HCT116 (cell line): ENCODE measurements at regions not wholly inside any gene's neighbourhood (a gene's known extent, or its start where the extent isn't known, plus 50 kb on each side); places are given as distances from the start of the nearest gene placed in this dataset.

Experiments used
- ATAC-seq: fragments of 200-7000 bp; cut with Tn5 transposase; 2 replicates; pipeline ENCODE4 v1.9.1; 2020; ENCODE audit warnings: mild to moderate bottlenecking, moderate library complexity
- BruUV-seq: library from RNA; stranded (reverse); fragments of 400-500 nt; replicated peaks from 2 replicates; lab custom pipeline; 2021; lab: Mats Ljungman, UMichigan
- CTCF ChIA-PET: fragments of 300-600 bp; sonication (Branson Sonifier 250); formaldehyde crosslinking; loops from one replicate; lab custom pipeline; 2021; ENCODE audit warnings: antibody characterized with exemption; lab: Charles Lee
- POLR2A ChIA-PET: fragments of 300-600, 350-600 bp; sonication (Branson Sonifier 250); formaldehyde crosslinking; loops from one replicate; lab custom pipeline; 2021; ENCODE audit warnings: antibody characterized with exemption; lab: Charles Lee
- RAD21 ChIA-PET, 2 experiments: fragments of 300-600 bp; sonication (Branson Sonifier 250); formaldehyde crosslinking; loops; one replicate each; lab custom pipeline; 2023; ENCODE audit warnings: low total read pairs in 2 of 2; ENCODE audit not compliant: uncharacterized antibody in 2 of 2, unreplicated experiment in 2 of 2, low non-redundant PET in 1 of 2; lab: Charles Lee
- DNase-seq: peaks from one replicate; pipeline ENCODE4 v3.0.0-alpha.2; 2010; ENCODE audit warnings: low read depth, low spot score
- H2AFZ ChIP-seq: fragments of 200-600 bp; shearing (Covaris generic), sonication (generic); 2 replicates; pipeline ENCODE4 v1.6.1; 2017; ENCODE audit warnings: low read depth, mixed run types, mixed read lengths, antibody characterized with exemption, low read length; ENCODE audit not compliant: poor library complexity, severe bottlenecking
- H3K27ac ChIP-seq: 2 replicates; pipeline ENCODE4 v1.5.1; 2012; ENCODE audit warnings: low read depth, low read length
- H3K27me3 ChIP-seq: fragments of 200-600 bp; sonication (generic); 2 replicates; pipeline ENCODE4 v1.6.1; 2016; ENCODE audit warnings: mixed run types, low read length, mixed read lengths; ENCODE audit not compliant: insufficient read depth
- H3K36me3 ChIP-seq, 2 experiments: fragments of 200-500 bp in 1 of 2; fragments of 200-600 bp in 1 of 2; sonication (Bioruptor generic) in 1 of 2; sonication (generic) in 1 of 2; 2 replicates each; pipeline versions ENCODE4 v1.5.1 to v1.6.1; 2014 to 2016; ENCODE audit warnings: low read length in 2 of 2, inconsistent platforms in 1 of 2, mixed read lengths in 1 of 2, mixed run types in 1 of 2; ENCODE audit not compliant: insufficient read depth in 2 of 2, control insufficient read depth in 1 of 2
- H3K4me1 ChIP-seq, 2 experiments: fragments of 200-600 bp in 1 of 2; sonication (generic) in 1 of 2; 2 replicates each; pipeline versions ENCODE4 v1.5.1 to v1.6.1; 2012 to 2017; ENCODE audit warnings: low read length in 2 of 2, inconsistent platforms in 1 of 2, mild to moderate bottlenecking in 1 of 2, mixed read lengths in 1 of 2, mixed run types in 1 of 2, moderate library complexity in 1 of 2; ENCODE audit not compliant: insufficient read depth in 2 of 2, control insufficient read depth in 1 of 2
- H3K4me2 ChIP-seq: fragments of 200-600 bp; sonication (generic); 2 replicates; pipeline ENCODE4 v1.6.1; 2017; ENCODE audit warnings: mixed run types, low read length, mixed read lengths
- H3K4me3 ChIP-seq, 2 experiments: fragments of 200-600 bp in 1 of 2; sonication (generic) in 1 of 2; replicated peaks in 1 of 2; 2 replicates each; pipeline ENCODE4 v1.5.1; 2011 to 2016; ENCODE audit warnings: low read length in 2 of 2, control low read depth in 1 of 2, low read depth in 1 of 2, mild to moderate bottlenecking in 1 of 2, mixed read lengths in 1 of 2, mixed run types in 1 of 2
- H3K79me2 ChIP-seq: fragments of 200-600 bp; sonication (generic); 2 replicates; pipeline ENCODE4 v1.6.1; 2017; ENCODE audit warnings: mild to moderate bottlenecking, mixed run types, low read length, moderate library complexity, mixed read lengths; ENCODE audit not compliant: insufficient read depth
- H3K9ac ChIP-seq: fragments of 200-600 bp; sonication (generic); 2 replicates; pipeline ENCODE4 v1.6.1; 2016; ENCODE audit warnings: low read length, mixed read lengths
- H3K9me2 ChIP-seq: fragments of 200-600 bp; sonication (generic), shearing (Covaris generic); 2 replicates; pipeline ENCODE4 v1.6.1; 2017; ENCODE audit warnings: mixed run types, mild to moderate bottlenecking, moderate library complexity; ENCODE audit not compliant: insufficient read depth
- H3K9me3 ChIP-seq, 2 experiments: fragments of 200-500 bp in 1 of 2; fragments of 200-600 bp in 1 of 2; sonication (Bioruptor generic) in 1 of 2; sonication (generic) in 1 of 2; 2 replicates each; pipeline ENCODE4 v1.6.1; 2014 to 2017; ENCODE audit warnings: low read length in 2 of 2, mixed read lengths in 2 of 2, inconsistent platforms in 1 of 2, low read depth in 1 of 2, mild to moderate bottlenecking in 1 of 2, mixed run types in 1 of 2, moderate library complexity in 1 of 2; ENCODE audit not compliant: control insufficient read depth in 1 of 2, insufficient read depth in 1 of 2
- H4K20me1 ChIP-seq: fragments of 200-600 bp; sonication (generic), shearing (Covaris generic); 2 replicates; pipeline ENCODE4 v1.6.1; 2017; ENCODE audit warnings: mixed run types, mild to moderate bottlenecking, moderate library complexity; ENCODE audit not compliant: insufficient read depth
- CBX3 ChIP-seq: IDR thresholded peaks from 2 replicates; pipeline ENCODE4 v1.6.1; 2012; ENCODE audit warnings: low read depth
- CEBPB ChIP-seq: IDR thresholded peaks from 2 replicates; pipeline ENCODE4 v1.6.1; 2012; ENCODE audit warnings: low read depth
- CTCF ChIP-seq, 3 experiments: fragments of 200-600 bp in 1 of 3; sonication (generic) in 1 of 3; IDR thresholded peaks in 2 of 3; conservative IDR thresholded peaks in 1 of 3; 2 replicates each; pipeline ENCODE4 v1.5.1; 2012 to 2017; ENCODE audit warnings: low read depth in 2 of 3, low read length in 2 of 3, antibody characterized with exemption in 1 of 3, borderline replicate concordance in 1 of 3, control low read depth in 1 of 3, mild to moderate bottlenecking in 1 of 3, mixed read lengths in 1 of 3, mixed run types in 1 of 3, moderate library complexity in 1 of 3; ENCODE audit not compliant: insufficient read depth in 1 of 3
- EGR1 ChIP-seq: IDR thresholded peaks from 2 replicates; pipeline ENCODE4 v1.6.1; 2012; ENCODE audit warnings: low read depth
- ELF1 ChIP-seq: IDR thresholded peaks from 2 replicates; pipeline ENCODE4 v1.6.1; 2012; ENCODE audit warnings: low read depth, borderline replicate concordance
- EZH2 ChIP-seq: fragments of 200-600 bp; sonication (generic); IDR thresholded peaks from 2 replicates; pipeline ENCODE4 v1.6.1; 2017; ENCODE audit warnings: antibody characterized with exemption, mixed run types
- EZH2phosphoT487 ChIP-seq: fragments of 200-600 bp; IDR thresholded peaks from 2 replicates; pipeline ENCODE4 v1.6.1; 2018; ENCODE audit warnings: antibody characterized with exemption, borderline replicate concordance
- FOSL1 ChIP-seq: IDR thresholded peaks from 2 replicates; pipeline ENCODE4 v1.6.1; 2012; ENCODE audit warnings: low read depth
- POLR2A ChIP-seq: IDR thresholded peaks from 2 replicates; pipeline ENCODE4 v1.7.0; 2011; ENCODE audit warnings: borderline replicate concordance; ENCODE audit not compliant: insufficient read depth, insufficient read length; ENCODE audit errors: extremely low read depth
- POLR2AphosphoS5 ChIP-seq: IDR thresholded peaks from 2 replicates; pipeline ENCODE4 v1.6.1; 2011; ENCODE audit warnings: mild to moderate bottlenecking, low read depth, low read length, moderate library complexity
- RAD21 ChIP-seq: IDR thresholded peaks from 2 replicates; pipeline ENCODE4 v1.6.1; 2012; ENCODE audit warnings: low read depth, mild to moderate bottlenecking
- SIN3A ChIP-seq: IDR thresholded peaks from 2 replicates; pipeline ENCODE4 v1.6.1; 2012; ENCODE audit warnings: low read depth
- SP1 ChIP-seq: IDR thresholded peaks from 2 replicates; pipeline ENCODE4 v1.6.1; 2012; ENCODE audit warnings: low read depth
- SRF ChIP-seq: IDR thresholded peaks from 2 replicates; pipeline ENCODE4 v1.6.1; 2012; ENCODE audit warnings: low read depth
- TCF7L2 ChIP-seq: IDR thresholded peaks from 2 replicates; pipeline ENCODE4 v1.7.0; 2011; ENCODE audit warnings: borderline replicate concordance, inconsistent platforms; ENCODE audit not compliant: insufficient read depth, insufficient read length; ENCODE audit errors: extremely low read depth
- YY1 ChIP-seq: IDR thresholded peaks from 2 replicates; pipeline ENCODE4 v1.6.1; 2011; ENCODE audit warnings: low read length, low read depth, moderate library complexity, mild to moderate bottlenecking; ENCODE audit not compliant: insufficient replicate concordance; ENCODE audit errors: extremely low read depth
- ZFX ChIP-seq: fragments of 450-650 bp; IDR thresholded peaks from 2 replicates; pipeline ENCODE4 v1.6.1; 2017
- ZNF274 ChIP-seq: fragments of 200-500 bp; sonication (Bioruptor generic); IDR thresholded peaks from 2 replicates; pipeline ENCODE4 v1.6.1; 2014; ENCODE audit warnings: mild to moderate bottlenecking, low read depth, low read length, inconsistent platforms
- intact Hi-C: fragments of 100-400 bp; cut with micrococcal nuclease; formaldehyde crosslinking; loops from 2 replicates; pipeline ENCODE4 v1.10.0; 2022
- TF ChIP-seq, protein P1 (sequence below): IDR thresholded peaks from 2 replicates; pipeline ENCODE4 v1.6.1; 2012

GRCh38 chr11:127462065-127462344 lies 461.4 kb upstream of the KIRREL3 start:
- Histone ChIP-seq H3K4me2 (no peak overlapping the region), H3K9me3 (peaks cover 0 to 16% of the 10 kb centered on the region in 2 experiments; a peak in 2 of 4 replicates), H3K36me3 (no peaks in the 10 kb centered on the region), H3K4me3 (no peak overlapping the region), H3K79me2 (no peaks in the 10 kb centered on the region), H3K27ac (no peak overlapping the region)
- CTCF ChIA-PET: no interaction called here
- no peak for DNase-seq
- intact Hi-C loops: no loop called here
- TF ChIP-seq ELF1 (no peak), CTCF (IDR thresholded peaks at IDR 0.05 in 2 of 3, conservative IDR thresholded peaks at IDR 0.05 in 1 of 3; ENCODE audit: borderline replicate concordance in 1 of 3, insufficient read depth in 1 of 3, low read depth in 2 of 3, low read length in 2 of 3) (no peak), ZNF274 (no peak), POLR2A (no peak), CBX3 (no peak), RAD21 (no peak), EZH2phosphoT487 (no peak), TCF7L2 (no peak), EGR1 (no peak), YY1 (no peak), POLR2AphosphoS5 (no peak), FOSL1 (no peak), CEBPB (no peak), SP1 (no peak), ZFX (no peak), EZH2 (no peak), SRF (no peak), SIN3A (no peak)
- TF ChIP-seq, protein P1, sequence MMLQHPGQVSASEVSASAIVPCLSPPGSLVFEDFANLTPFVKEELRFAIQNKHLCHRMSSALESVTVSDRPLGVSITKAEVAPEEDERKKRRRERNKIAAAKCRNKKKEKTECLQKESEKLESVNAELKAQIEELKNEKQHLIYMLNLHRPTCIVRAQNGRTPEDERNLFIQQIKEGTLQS: no peak
- TF ChIP-seq, all 23 proteins: peak for 0
- Histone ChIP-seq H2AFZ (no peak overlapping the region), H4K20me1 (no peaks in the 10 kb centered on the region), H3K9ac (no peak overlapping the region), H3K9me2 (no peaks in the 10 kb centered on the region), H3K4me1 (no peaks in the 10 kb centered on the region), H3K27me3 (no peaks in the 10 kb centered on the region)
- POLR2A ChIA-PET: no interaction called here
- ATAC-seq: no peak
- RAD21 ChIA-PET: no interaction called here
- no TSS peak for BruUV-seq
